GM23338 (cell line): ENCODE measurements at regions not wholly inside any gene's neighbourhood (a gene's known extent, or its start where the extent isn't known, plus 50 kb on each side); places are given as distances from the start of the nearest gene placed in this dataset.

ENCODE experiments used
- ATAC-seq: fragments of 200-7000 bp; cut with Tn5 transposase; 3 replicates; pipeline ENCODE4 v1.9.1; 2020
- DNase-seq: peaks from one replicate; pipeline ENCODE4 v3.0.0-alpha.2; 2015; ENCODE audit warnings: low spot score
- H2AFZ ChIP-seq: fragments of 200-600 bp; sonication (generic); 2 replicates; pipeline ENCODE4 v1.8.0; 2016; ENCODE audit warnings: antibody characterized with exemption, mild to moderate bottlenecking, moderate library complexity
- H3F3A ChIP-seq: fragments of 200-600 bp; sonication (generic); replicated peaks from 2 replicates; pipeline ENCODE4 v1.8.0; 2017; ENCODE audit warnings: antibody characterized with exemption, mixed run types, low read depth
- H3K27ac ChIP-seq: fragments of 200-600 bp; sonication (generic); 2 replicates; pipeline ENCODE4 v1.6.1; 2016; ENCODE audit warnings: low read depth
- H3K27me3 ChIP-seq: fragments of 200-600 bp; sonication (generic); 2 replicates; pipeline ENCODE4 v1.8.0; 2016; ENCODE audit warnings: mild to moderate bottlenecking, mixed run types, moderate library complexity; ENCODE audit not compliant: insufficient read depth
- H3K36me3 ChIP-seq: fragments of 200-600 bp; sonication (generic); 2 replicates; pipeline ENCODE4 v1.8.0; 2016; ENCODE audit warnings: mild to moderate bottlenecking; ENCODE audit not compliant: insufficient read depth
- H3K4me1 ChIP-seq: fragments of 200-600 bp; sonication (generic); 2 replicates; pipeline ENCODE4 v1.8.0; 2016; ENCODE audit warnings: mild to moderate bottlenecking, moderate library complexity; ENCODE audit not compliant: insufficient read depth
- H3K4me2 ChIP-seq: fragments of 200-600 bp; sonication (generic); 2 replicates; pipeline ENCODE4 v1.7.1; 2017; ENCODE audit warnings: mixed run types
- H3K4me3 ChIP-seq: fragments of 200-600 bp; sonication (generic); 2 replicates; pipeline ENCODE4 v1.6.1; 2016; ENCODE audit warnings: mixed run types
- H3K79me2 ChIP-seq: fragments of 200-600 bp; sonication (generic); replicated peaks from 2 replicates; pipeline ENCODE4 v1.8.0; 2017; ENCODE audit warnings: mild to moderate bottlenecking; ENCODE audit not compliant: insufficient read depth
- H3K9me2 ChIP-seq: fragments of 200-600 bp; sonication (generic); 2 replicates; pipeline ENCODE4 v1.8.0; 2017; ENCODE audit not compliant: insufficient read depth
- H4K20me1 ChIP-seq: fragments of 200-600 bp; sonication (generic); replicated peaks from 2 replicates; pipeline ENCODE4 v1.8.0; 2017; ENCODE audit warnings: mild to moderate bottlenecking; ENCODE audit not compliant: insufficient read depth
- H3K27ac Mint-ChIP-seq: 2 replicates; pipeline ENCODE4 v1.8.0; 2020; ENCODE audit warnings: inconsistent platforms, mild to moderate bottlenecking, moderate library complexity, mixed read lengths
- H3K27me3 Mint-ChIP-seq: 3 replicates; pipeline ENCODE4 v1.8.0; 2022; ENCODE audit warnings: low read depth, mild to moderate bottlenecking, moderate library complexity, mixed read lengths, inconsistent platforms; ENCODE audit not compliant: insufficient read depth, poor library complexity
- H3K36me3 Mint-ChIP-seq: 3 replicates; pipeline ENCODE4 v1.8.0; 2021; ENCODE audit warnings: low read depth, mild to moderate bottlenecking, inconsistent platforms, moderate library complexity, mixed read lengths
- H3K4me1 Mint-ChIP-seq: 3 replicates; pipeline ENCODE4 v1.8.0; 2020; ENCODE audit warnings: mild to moderate bottlenecking, inconsistent platforms, mixed read lengths
- H3K4me3 Mint-ChIP-seq: 3 replicates; pipeline ENCODE4 v1.8.0; 2021; ENCODE audit warnings: moderate library complexity, mild to moderate bottlenecking, inconsistent platforms, mixed read lengths
- H3K9me3 Mint-ChIP-seq: 3 replicates; pipeline ENCODE4 v1.8.0; 2020; ENCODE audit warnings: moderate library complexity, mild to moderate bottlenecking, inconsistent platforms, mixed read lengths
- CREB1 ChIP-seq: fragments of 250-450 bp; sonication (Bioruptor Pico); IDR thresholded peaks from 2 replicates; pipeline ENCODE4 v1.5.0; 2020; ENCODE audit warnings: low read depth, mild to moderate bottlenecking, moderate library complexity
- CTCF ChIP-seq, 2 experiments: fragments of 200-600 bp in 1 of 2; sonication (generic) in 1 of 2; conservative IDR thresholded peaks; 2 replicates each; pipeline versions ENCODE4 v1.5.1 to v1.6.1; 2016 to 2017; ENCODE audit warnings: antibody characterized with exemption in 2 of 2, low read depth in 2 of 2, mild to moderate bottlenecking in 2 of 2, moderate library complexity in 1 of 2
- ETS1 ChIP-seq: IDR thresholded peaks from 2 replicates; pipeline ENCODE4 v1.6.1; 2016; ENCODE audit warnings: antibody characterized with exemption
- EZH2 ChIP-seq: fragments of 200-600 bp; sonication (generic); IDR thresholded peaks from one replicate; pipeline ENCODE4 v1.8.0; 2017; ENCODE audit warnings: antibody characterized with exemption, mild to moderate bottlenecking, low read depth; ENCODE audit not compliant: unreplicated experiment
- EZH2phosphoT487 ChIP-seq: fragments of 200-600 bp; sonication (generic); IDR thresholded peaks from one replicate; pipeline ENCODE4 v1.8.1; 2018; ENCODE audit warnings: antibody characterized with exemption; ENCODE audit not compliant: unreplicated experiment
- JUNB ChIP-seq: IDR thresholded peaks from one replicate; pipeline ENCODE4 v1.6.1; 2016; ENCODE audit warnings: antibody characterized with exemption; ENCODE audit not compliant: unreplicated experiment
- POLR2AphosphoS5 ChIP-seq: IDR thresholded peaks from 2 replicates; pipeline ENCODE4 v1.6.1; 2016; ENCODE audit warnings: antibody characterized with exemption, low read depth
- STAT1 ChIP-seq: IDR thresholded peaks from one replicate; pipeline ENCODE4 v1.6.1; 2016; ENCODE audit warnings: antibody characterized with exemption; ENCODE audit not compliant: unreplicated experiment
- ZNF114 ChIP-seq: fragments of 250-450 bp; sonication (Bioruptor Pico); IDR thresholded peaks from 2 replicates; pipeline ENCODE4 v1.5.0; 2020; ENCODE audit warnings: mild to moderate bottlenecking, moderate library complexity
- ZNF331 ChIP-seq: fragments of 250-450 bp; sonication (Bioruptor Pico); IDR thresholded peaks from 2 replicates; pipeline ENCODE4 v1.5.0; 2020; ENCODE audit warnings: low read depth, mild to moderate bottlenecking, moderate library complexity
- ZNF462 ChIP-seq: fragments of 250-450 bp; sonication (Bioruptor Pico); IDR thresholded peaks from 2 replicates; pipeline ENCODE4 v1.5.0; 2020; ENCODE audit warnings: mild to moderate bottlenecking, moderate library complexity

GRCh38 chr10:83633547-83633946 lies 505.8 kb upstream of the GHITM start:
- H3K4me3 Mint-ChIP-seq = no peak overlapping the region

More at GRCh38 chr10:83633547-83633946, 505.8 kb upstream of the GHITM start:
- Mint-ChIP-seq H3K36me3 (no peaks in the 10 kb centered on the region), H3K4me1 (peaks cover 4% of the 10 kb centered on the region; the same call in 2 of the 3 replicates), H3K27me3 (no peaks in the 10 kb centered on the region), H3K9me3 (no peaks in the 10 kb centered on the region), H3K27ac (no peak overlapping the region)
- no peak overlapping the region for H3K27ac ChIP-seq
- no peaks in the 10 kb centered on the region for H3K9me2 ChIP-seq
- H3K4me1 ChIP-seq = no peaks in the 10 kb centered on the region
- H3K36me3 ChIP-seq = no peaks in the 10 kb centered on the region
- no peak for DNase-seq
- H3F3A ChIP-seq = no peaks in the 10 kb centered on the region
- H3K27me3 ChIP-seq = no peaks in the 10 kb centered on the region
- no peak overlapping the region for H3K4me2 ChIP-seq
- H3K4me3 ChIP-seq = no peak overlapping the region
- H4K20me1 ChIP-seq = no peaks in the 10 kb centered on the region
- no peak for ATAC-seq
- H3K79me2 ChIP-seq = no peaks in the 10 kb centered on the region
- no peak overlapping the region for H2AFZ ChIP-seq
- TF ChIP-seq CREB1 (CRISPR knock-in tag) (no peak), ETS1 (no peak), ZNF114 (CRISPR knock-in tag) (no peak), ZNF462 (CRISPR knock-in tag) (no peak), EZH2phosphoT487 (no peak), JUNB (no peak), CTCF (conservative IDR thresholded peaks at IDR 0.05; ENCODE audit: low read depth in 2 of 2) (no peak), POLR2AphosphoS5 (no peak), EZH2 (no peak), STAT1 (no peak), ZNF331 (CRISPR knock-in tag) (no peak)
